ENCODE measurements at regions not wholly inside any gene's neighbourhood (a gene's known extent, or its start where the extent isn't known, plus 50 kb on each side); places are given as distances from the start of the nearest gene placed in this dataset.
"Not testable (repeated sequence)": the region's sequence is repeated elsewhere in the genome, so short reads cannot be mapped to it uniquely, and the experiment has no call there.

DNA sequence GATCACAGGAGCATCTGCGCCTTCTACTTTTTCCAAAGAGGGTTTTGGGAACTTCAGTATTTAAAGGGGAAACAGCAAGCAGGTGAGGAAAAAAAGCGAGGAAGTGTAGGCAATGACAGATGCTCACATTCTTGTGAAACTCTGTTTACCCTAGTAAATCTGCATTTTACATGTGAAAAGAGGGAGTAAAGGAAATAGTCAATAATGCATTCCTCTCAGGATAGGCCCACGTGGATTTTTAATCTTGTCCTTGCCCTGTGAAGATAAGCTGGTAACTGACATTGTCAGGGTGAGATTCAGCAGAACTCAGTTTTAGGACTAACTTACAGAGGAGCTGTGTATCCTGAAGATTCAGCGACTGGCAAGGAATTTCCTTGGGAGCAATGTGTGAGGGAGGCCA, 1119.2 kb upstream of the TMEM132C start:
- DNase-seq (ENCODE audit: low read depth), result no peak

DNA sequence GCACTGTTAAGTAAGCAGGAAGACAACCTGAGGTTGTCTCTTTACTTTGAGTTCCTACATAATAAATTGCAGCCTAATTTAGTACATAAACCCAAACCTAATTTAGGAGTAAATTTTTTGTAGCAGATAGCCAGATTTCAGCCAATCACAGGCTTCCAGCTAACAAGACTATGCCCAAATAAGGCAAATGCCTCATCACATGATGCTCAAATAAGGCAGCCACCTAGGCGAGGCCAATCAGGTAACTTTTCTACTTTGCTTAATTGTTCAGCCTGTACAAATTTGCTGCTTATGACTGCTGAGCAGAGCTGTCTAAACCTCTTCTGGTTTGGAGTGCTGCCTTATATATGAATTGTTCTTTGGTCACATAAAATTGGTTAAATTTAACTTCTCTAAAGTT, 1118.7 kb upstream of the TMEM132C start:
- no peak for DNase-seq (ENCODE audit: low read depth)

DNA sequence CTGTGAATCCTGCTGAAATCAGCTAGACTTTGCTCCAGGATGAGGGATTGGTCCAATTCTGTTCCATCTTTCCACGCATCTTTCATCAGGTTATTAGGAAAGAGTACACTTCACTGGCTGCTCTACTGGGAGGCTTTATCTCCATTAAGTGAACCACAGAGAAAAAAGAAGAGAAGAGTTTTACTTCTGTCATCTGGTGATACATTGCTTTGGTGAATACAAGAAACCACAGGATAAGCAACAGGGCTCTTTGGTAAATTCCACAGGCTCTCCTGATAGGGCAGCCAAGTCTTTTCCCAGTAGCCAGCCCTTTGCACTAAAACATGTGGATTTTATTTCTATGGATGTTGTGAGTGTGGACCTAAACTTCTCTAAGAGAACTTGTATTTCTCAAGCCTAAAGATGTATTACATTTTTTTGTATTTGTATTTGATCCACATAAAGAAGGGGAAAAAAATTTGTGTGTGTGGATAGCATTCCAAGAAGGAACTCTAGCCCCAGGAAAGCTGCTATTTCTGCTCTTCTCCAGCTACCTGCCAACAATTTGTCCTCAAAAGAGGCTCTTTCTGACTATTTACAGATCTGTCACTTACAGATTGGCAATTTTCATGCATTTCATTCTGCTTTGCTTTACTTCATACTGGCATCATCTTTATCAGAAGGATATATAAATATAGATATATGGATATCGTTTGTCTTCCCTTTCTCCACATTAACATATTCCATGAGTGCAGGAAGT, 1117.6 kb upstream of the TMEM132C start:
- DNase-seq (ENCODE audit: low read depth), result no peak

DNA sequence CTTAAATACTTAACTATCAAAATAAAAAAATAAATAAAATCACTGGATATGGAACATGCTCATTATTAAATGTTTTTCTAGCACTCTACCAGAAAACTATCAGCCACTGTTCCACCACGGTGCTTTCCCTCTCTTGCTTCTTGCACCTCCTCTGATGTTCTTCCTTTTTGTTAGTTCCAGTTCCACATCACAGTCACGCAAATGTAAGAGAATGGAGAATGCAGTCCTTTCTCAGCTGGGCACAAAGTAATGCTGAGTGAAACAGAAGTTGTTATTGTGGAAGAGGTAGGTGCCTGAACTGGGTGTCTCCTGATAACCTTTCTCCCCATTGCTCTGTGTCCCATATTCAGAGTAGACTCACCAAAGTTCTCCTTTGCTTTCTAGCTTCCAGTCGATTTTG, 1116.9 kb upstream of the TMEM132C start:
- DNase-seq (ENCODE audit: low read depth), result no peak

DNA sequence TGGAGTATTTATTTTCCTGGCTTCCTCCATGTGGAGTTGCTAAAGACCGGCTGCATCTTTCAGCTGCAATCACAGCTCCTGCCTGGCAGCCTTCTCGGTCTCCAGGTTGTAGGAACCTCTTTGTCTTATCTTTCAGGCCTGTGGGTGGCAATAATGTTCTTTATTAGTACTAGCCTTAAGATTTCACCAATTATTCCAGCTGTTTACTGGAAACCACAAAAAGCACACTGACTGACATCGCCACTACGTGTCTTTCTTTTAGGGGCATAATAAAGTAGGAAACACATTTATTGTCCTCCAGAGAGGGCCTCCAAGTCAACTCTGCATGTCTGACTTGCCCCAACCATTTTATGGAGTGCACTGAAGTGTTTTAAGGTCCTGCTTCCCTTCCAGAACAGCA, 1116.5 kb upstream of the TMEM132C start:
- DNase-seq (ENCODE audit: low read depth), result no peak

DNA sequence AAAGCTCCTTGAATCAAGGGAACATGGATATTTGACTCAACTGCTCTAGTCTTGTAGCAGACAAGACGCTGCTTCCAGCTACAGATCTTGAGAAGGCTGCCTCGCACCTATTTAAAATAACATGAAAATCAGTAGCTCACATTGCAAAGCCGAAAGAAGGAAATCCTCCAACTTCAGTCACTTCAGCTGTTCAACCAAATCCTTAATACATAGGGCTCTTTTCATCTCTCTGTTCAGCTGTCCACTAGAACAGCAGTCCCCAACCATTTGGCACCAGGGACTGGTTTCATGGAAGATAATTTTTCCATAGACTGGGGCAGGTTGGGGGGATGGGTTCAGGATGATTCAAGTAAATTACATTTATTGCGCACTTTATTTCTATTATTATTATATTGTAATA, 1116.0 kb upstream of the TMEM132C start:
- DNase-seq (ENCODE audit: low read depth), result no peak

DNA sequence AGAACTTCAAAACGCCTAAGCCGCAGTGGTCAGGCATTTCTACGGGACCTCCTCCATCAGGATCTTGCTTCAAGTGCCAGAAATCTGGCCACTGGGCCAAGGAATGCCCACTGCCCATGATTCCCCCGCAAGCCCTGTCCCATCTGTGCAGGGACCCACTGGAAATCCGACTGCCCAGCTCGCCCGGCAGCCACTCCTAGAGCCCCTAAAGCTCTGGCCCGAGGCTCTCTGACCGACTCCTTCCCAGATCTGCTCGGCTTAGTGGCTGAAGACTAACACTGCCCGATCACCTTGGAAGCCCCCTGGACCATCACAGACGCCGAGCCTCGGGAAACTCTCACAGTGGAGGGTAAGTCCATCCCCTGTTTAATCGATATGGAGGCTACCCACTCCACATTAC, 1113.0 kb upstream of the TMEM132C start:
- DNase-seq (ENCODE audit: low read depth), result no peak

DNA sequence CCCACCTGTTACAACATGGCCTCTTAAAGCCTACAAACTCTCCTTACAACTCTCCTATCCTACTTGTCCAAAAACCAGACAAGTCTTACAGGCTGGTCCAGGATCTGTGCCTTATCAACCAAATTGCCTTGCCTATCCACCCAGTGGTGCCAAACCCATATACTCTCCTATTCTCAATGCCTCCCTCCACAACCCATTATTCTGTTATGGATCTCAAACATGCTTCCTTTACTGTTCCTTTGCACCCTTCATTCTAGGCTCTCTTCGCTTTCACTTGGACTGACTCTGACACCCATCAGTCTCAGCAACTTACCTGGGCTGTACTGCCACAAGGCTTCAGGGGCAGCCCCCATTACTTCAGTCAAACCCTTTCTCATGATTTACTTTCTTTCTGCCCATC, 1112.1 kb upstream of the TMEM132C start:
- DNase-seq (ENCODE audit: low read depth), result not testable (repeated sequence)

DNA sequence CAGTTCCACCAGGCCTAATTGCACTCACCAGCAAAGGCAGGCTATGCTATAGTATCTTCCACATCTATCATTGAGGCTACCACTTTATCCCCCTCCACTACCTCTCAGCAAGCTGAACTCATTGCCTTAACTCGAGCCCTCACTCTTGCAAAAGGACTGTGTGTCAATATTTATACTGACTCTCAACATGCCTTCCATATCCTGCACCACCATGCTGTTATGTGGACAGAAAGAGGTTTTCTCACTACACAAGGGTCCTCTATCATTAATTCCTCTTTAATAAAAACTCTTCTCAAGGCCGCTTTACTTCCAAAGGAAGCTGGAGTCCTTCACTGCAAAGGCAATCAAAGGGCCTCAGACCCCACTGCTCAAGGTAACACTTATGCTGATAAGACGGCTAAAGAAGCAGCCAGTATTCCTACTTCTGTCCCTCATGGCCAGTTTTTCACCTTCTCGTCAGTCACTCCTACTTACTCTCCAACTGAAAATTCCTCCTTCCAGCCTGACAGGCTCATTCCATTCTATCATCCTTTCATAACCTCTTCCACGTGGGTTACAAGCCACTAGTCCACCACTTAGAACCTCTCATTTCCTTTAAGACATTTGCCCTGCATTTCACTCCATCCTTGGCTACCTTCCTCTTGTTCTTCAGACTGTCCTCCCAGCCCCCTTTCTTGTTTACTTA, 1110.9 kb upstream of the TMEM132C start:
- not testable (repeated sequence) for DNase-seq (ENCODE audit: low read depth)

DNA sequence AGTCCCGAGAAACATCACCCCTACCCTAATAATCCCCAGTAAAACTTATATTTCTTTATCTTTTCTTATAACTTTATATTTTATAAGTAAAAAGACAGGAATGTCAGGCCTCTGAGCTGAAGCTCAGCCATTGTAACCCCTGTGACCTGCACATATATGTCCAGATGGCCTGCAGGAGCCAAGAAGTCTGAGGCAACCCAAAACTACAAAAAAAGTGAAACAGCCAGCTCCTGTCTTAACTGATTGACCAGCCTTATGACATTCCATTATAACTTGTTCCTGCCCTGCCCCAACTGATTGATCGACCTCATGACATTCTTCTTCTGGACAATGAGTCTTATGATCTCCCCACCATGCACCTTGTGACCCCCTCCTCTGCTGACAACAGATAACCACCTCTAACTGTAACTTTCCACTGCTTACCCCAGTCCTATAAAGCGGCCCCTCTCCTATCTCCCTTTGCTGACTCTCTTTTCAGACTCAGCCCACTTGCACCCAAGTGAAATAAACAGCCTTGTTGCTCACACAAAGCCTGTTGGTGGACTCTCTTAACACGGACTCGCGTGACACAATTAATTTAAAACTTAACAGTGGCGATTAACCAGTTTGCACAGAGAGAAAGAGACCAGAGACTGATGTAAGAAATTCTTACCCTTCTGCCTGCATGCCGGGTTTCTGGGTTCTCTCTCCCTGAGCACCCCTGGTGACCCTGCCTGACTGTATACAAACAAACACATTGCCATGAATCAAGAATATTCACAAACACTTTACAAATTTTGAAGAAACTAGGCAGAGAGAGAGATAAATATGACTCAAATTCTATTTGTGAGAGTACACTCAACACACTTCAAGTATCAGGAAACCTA, 1109.2 kb upstream of the TMEM132C start:
- DNase-seq (ENCODE audit: low read depth), result not testable (repeated sequence)

DNA sequence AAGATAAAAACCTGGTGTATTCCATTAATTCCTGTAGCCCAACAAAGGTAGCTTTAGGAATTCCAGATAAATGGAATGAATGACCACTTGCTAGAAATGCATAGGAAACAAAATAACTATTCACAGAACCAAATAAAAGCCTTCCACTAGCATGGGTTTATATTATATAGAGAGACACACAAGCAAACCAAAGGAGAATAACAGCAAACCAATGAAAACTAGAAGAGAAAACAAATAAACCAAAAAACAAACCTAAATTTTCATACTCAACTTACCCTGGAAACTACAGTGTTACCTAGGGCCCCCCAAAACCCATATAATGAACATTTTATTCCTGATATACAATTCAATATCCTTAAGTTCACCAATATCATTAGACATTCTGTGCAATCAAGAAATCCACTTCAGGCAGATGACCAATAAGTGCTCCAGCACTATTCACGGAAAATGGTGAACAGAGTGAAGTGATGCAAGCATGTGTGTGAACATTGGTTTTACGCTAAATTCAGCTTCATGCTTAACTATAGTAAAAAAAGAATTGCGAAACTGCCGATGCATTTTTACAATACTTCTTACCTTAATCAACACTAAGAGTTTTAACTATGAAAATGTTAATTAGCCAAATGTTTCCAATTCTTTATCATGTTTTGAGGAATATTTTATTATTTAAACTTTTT, 1108.4 kb upstream of the TMEM132C start:
- no peak for DNase-seq (ENCODE audit: low read depth)

DNA sequence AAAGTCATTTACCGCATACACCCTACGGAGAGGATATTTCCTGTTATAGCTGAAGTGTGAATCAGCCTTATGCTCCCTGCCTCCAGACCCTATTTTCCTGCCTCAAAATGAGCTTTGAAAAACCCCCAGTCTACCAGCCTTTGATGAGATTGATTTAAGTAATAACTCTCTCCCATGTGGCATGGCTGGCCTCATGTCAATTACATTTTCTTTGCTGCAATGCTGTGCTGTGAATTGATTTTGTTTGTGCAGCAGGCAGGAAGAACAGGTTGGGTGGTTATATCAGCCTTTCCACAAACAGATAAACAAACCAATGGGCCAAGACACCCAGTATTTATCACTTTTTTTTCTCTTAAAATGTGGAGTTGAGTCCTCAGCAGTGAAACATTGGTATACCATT, 1105.5 kb upstream of the TMEM132C start:
- no peak for DNase-seq (ENCODE audit: low read depth)

DNA sequence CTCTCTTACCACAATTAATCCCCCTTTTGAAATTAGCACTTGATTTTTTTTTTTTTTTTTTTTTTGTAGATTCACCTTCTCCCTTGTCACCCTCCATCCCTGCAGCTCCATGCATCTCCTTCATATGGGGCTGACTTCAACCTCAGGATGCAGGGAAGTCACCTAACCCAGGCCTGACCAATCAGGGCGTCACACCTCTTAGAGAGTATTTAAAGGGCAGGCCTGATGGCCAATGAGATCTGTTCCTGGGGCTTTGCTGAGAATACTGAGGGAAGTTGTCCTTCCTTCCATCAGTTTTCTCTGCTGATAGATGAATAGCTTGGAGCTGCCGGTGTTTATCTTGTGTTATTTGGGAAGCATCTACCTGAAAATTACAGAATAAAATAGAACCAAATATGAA, 1104.7 kb upstream of the TMEM132C start:
- no peak for DNase-seq (ENCODE audit: low read depth)

DNA sequence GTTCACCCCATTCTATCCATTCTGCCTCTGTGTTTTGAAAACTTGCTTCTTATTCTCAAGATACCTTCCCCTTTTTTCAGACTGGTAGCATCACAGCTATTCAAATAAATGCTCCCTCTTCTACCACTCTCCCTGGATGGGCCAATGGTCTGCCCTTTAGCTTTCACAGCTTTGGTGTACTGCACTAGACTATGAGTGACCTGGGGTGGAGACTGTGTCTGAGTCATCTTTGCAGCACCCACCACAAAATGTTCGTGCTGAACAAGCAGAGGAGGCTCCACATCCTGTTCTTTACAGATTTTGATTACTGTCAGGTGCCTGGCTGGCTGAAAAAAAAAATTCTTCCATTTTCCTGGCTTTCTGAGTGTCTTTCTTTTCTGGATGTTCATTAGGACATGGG, 1104.1 kb upstream of the TMEM132C start:
- peak; percentile 89 for DNase-seq (ENCODE audit: low read depth)

DNA sequence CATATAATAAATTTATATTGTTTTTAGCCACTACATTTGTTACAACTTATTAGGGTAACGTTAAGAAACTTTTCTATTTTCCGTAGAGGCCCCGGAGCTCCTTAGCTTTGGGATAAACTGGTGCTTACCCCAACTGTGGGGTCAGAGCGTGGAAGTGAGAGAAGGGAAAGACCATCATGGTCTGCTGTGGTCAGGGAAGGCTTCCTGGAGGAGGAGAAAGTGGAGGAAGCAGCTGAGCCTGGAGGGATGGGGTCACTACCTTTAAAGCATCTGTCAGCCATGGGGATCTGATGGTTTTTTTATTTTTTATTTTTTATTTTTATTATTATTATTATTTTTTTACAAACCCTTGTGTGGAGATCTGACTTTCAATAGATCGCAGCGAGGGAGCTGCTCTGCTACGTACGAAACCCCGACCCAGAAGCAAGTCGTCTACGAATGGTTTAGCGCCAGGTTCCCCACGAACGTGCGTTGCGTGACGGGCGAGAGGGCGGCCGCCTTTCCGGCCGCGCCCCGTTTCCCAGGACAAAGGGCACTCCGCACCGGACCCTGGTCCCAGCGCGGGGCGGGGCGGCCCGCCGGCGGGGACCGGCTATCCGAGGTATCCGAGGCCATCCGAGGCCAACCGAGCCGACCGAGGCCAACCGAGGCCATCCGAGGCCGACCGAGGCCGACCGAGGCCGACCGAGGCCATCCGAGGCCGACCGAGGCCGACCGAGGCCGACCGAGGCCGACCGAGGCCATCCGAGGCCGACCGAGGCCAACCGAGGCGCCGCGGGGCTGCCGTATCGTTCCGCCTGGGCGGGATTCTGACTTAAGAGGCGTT, 1101.2 kb upstream of the TMEM132C start:
- DNase-seq (ENCODE audit: low read depth), result no peak

DNA sequence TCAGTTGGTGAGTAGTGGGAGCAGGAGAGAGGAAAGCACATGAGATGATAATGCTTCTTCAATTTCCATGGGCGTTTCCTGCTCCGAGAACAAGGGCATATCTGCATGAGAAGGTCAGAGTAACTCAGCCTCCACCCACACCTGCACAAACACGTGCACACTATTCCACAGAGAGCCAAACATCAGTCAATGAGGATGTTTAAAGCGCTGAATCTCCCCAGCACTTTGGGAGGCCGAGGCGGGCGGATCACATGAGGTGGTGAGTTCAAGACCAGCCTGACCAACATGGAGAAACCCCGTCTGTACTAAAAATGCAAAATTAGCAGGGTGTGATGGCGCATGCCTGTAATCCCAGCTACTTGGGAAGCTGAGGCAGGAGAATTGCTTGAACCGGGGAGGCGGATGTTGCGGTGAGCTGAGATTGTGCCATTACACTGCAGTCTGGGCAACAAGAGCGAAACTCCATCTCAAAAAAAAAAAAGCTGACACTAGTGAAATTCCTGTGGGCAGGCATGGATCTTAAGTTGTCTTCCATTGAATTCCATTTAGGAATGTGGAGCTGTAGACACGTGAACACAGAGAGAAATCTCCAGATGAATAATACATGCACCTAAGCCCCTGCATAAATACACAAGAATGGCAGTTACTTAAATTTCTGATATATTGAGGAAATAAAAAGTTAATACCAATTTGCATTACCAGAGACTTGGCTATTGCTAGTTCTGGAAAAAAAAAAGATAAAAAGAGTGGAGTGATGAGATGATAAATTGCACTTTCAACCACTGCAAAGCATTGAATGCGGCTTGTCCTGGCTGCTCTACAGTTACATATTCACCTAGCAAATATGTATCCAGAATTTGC, 1097.4 kb upstream of the TMEM132C start:
- no peak for DNase-seq (ENCODE audit: low read depth)

DNA sequence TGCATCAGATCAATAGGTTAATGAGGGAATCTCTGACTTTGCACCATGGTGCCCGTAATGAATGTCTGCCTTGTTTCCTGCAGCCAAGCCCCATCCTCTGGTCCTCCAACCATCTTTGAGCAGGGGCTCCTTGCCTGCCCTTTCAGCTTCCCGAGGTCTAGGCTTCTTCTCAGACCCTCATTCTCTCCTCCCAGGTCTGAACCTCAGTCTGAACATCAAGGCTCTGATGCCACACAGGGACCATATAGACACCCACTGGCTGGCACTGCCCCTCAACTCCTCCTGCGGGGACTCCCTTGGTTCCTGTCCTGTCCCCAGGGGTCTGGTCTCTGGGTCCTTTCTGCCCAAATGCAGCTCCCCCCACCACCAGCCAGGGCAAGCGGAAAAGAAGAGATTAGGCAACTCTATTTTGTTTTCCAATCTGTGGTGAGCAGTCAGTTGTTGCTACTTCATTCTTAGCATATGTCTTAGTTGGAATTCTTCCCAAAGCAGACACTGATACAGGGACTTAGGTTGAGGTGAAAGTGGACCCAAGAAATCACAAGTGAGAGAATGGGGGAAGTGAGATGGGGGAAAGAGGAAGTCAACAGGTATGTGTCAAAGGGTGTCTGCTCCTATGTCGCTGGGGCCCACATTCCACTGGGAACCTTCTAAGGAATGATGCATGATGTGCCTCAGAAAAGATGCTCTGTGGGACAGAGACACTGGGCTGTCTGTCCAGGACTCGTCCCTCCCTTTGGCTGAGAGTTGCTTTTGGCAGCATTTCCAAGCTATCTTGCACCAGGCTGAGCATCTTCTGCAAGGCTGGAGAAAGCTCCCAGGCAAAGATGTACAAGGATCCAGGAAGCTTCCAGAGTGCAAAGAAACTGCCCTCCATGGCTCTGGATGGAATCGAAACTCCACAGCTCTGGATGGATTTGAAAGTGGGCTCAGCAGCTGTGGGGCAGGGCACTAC, 1096.5 kb upstream of the TMEM132C start:
- DNase-seq (ENCODE audit: low read depth), result no peak

DNA sequence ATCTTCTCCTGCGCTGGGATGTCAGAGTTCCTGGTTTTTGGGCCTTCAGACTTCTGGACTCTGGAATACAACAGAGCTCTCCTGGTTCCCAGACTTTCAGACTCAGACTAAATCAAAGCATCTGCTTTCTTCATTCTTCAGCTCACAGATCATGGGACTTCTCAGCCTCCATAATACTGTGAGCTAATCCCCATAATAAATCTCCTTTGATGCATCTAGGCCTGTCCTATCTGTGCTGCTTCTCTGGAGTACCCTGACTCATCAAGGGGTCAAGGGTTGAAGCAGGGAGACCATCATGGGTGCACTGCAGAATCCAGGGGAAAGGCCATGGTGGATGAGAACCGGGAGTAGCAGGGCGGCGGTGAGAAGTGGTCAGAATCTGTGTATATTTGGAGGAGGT, 1094.1 kb upstream of the TMEM132C start:
- DNase-seq (ENCODE audit: low read depth), result no peak

DNA sequence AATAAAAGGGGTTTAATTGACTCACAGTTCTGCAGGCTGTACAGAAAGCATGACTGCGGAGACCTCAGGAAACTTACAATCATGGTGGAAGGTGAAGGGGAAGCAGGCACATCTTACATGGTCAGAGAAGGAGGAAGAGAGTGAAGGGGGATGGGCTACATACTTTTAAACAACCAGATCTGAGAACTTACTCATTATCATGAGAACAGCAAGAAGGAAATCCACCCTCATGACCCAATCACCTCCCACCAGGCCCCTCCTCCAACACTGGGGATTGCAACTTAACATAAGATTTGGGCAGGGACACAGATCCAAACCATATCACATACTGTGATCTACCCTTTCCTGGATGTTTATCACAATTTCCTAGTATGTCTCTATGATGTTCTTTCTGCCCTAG, 1093.0 kb upstream of the TMEM132C start:
- DNase-seq (ENCODE audit: low read depth), result not testable (repeated sequence)

All from HT1080 (cell line).